IPS-18a (cell line): ENCODE measurements at regions not wholly inside any gene's neighbourhood (a gene's known extent, or its start where the extent isn't known, plus 50 kb on each side); places are given as distances from the start of the nearest gene placed in this dataset.

Experiments
- H3K27ac ChIP-seq: one replicate; pipeline ENCODE4 v1.5.1; 2013; ENCODE audit warnings: low read length
- H3K27me3 ChIP-seq: one replicate; pipeline ENCODE4 v1.6.1; 2013; ENCODE audit warnings: mild to moderate bottlenecking, low read length; ENCODE audit not compliant: control insufficient read depth, insufficient read depth
- H3K36me3 ChIP-seq: one replicate; pipeline ENCODE4 v1.6.1; 2013; ENCODE audit warnings: low read depth, low read length; ENCODE audit not compliant: control insufficient read depth
- H3K4me1 ChIP-seq: one replicate; pipeline ENCODE4 v1.6.1; 2013; ENCODE audit warnings: low read depth, low read length; ENCODE audit not compliant: control insufficient read depth
- H3K4me3 ChIP-seq: one replicate; pipeline ENCODE4 v1.5.1; 2013; ENCODE audit warnings: low read length
- H3K9ac ChIP-seq: one replicate; pipeline ENCODE4 v1.6.1; 2013; ENCODE audit warnings: mild to moderate bottlenecking, low read length, moderate library complexity
- H3K9me3 ChIP-seq: one replicate; pipeline ENCODE4 v1.6.1; 2013; ENCODE audit warnings: low read depth, low read length; ENCODE audit not compliant: control insufficient read depth

GRCh38 chr4:3826247-3827172, 60.3 kb downstream of the ADRA2C start:
- no peaks in the 10 kb centered on the region for H3K9me3 ChIP-seq
- no peaks in the 10 kb centered on the region for H3K36me3 ChIP-seq
- H3K4me3 ChIP-seq, result no peak overlapping the region
- no peak overlapping the region for H3K9ac ChIP-seq
- peaks cover 7% of the 10 kb centered on the region for H3K27me3 ChIP-seq
- peaks cover 12% of the 10 kb centered on the region for H3K4me1 ChIP-seq
- H3K27ac ChIP-seq, result no peak overlapping the region

- Histone ChIP-seq H3K36me3 (no peaks in the 10 kb centered on the region), H3K9ac (no peak overlapping the region), H3K4me1 (peaks cover 12% of the 10 kb centered on the region), H3K27me3 (peaks cover 7% of the 10 kb centered on the region), H3K9me3 (no peaks in the 10 kb centered on the region), H3K4me3 (no peak overlapping the region), H3K27ac (no peak overlapping the region)
These were observed 61.7 kb downstream of the ADRA2C start for GRCh38 chr4:3827616-3828492.

GRCh38 chr4:3828546-3828945, 62.4 kb downstream of the ADRA2C start:
- no peak overlapping the region for H3K9ac ChIP-seq

GRCh38 chr4:3829211-3829955, 63.2 kb downstream of the ADRA2C start:
- H3K9ac ChIP-seq, result no peak overlapping the region
- no peak overlapping the region for H3K27ac ChIP-seq
- no peak overlapping the region for H3K4me3 ChIP-seq
- H3K4me1 ChIP-seq, result peaks cover 13% of the 10 kb centered on the region
- no peaks in the 10 kb centered on the region for H3K9me3 ChIP-seq
- H3K36me3 ChIP-seq, result no peaks in the 10 kb centered on the region
- peaks cover 8% of the 10 kb centered on the region for H3K27me3 ChIP-seq

More at GRCh38 chr4:3828546-3828945, 62.4 kb downstream of the ADRA2C start:
- Histone ChIP-seq H3K27me3 (peaks cover 7% of the 10 kb centered on the region), H3K36me3 (no peaks in the 10 kb centered on the region), H3K4me1 (peaks cover 12% of the 10 kb centered on the region), H3K4me3 (no peak overlapping the region), H3K27ac (no peak overlapping the region), H3K9me3 (no peaks in the 10 kb centered on the region)

GRCh38 chr4:3829956-3830773, 64.0 kb downstream of the ADRA2C start:
- Histone ChIP-seq H3K4me3 (no peak overlapping the region), H3K36me3 (no peaks in the 10 kb centered on the region), H3K4me1 (peaks cover 20% of the 10 kb centered on the region), H3K27ac (no peak overlapping the region), H3K9ac (no peak overlapping the region), H3K27me3 (peaks cover 16% of the 10 kb centered on the region), H3K9me3 (no peaks in the 10 kb centered on the region)

- Histone ChIP-seq H3K4me1 (peaks cover 28% of the 10 kb centered on the region), H3K9me3 (no peaks in the 10 kb centered on the region), H3K36me3 (no peaks in the 10 kb centered on the region), H3K27ac (no peak overlapping the region), H3K27me3 (peaks cover 23% of the 10 kb centered on the region), H3K4me3 (no peak overlapping the region), H3K9ac (no peak overlapping the region)
These were observed 64.8 kb downstream of the ADRA2C start for GRCh38 chr4:3830774-3831528.

- Histone ChIP-seq H3K27ac (no peak overlapping the region), H3K4me1 (peaks cover 32% of the 10 kb centered on the region), H3K27me3 (peaks cover 27% of the 10 kb centered on the region), H3K9ac (no peak overlapping the region), H3K36me3 (no peaks in the 10 kb centered on the region), H3K9me3 (no peaks in the 10 kb centered on the region), H3K4me3 (no peak overlapping the region)
These were observed 65.5 kb downstream of the ADRA2C start for GRCh38 chr4:3831529-3832150.

GRCh38 chr4:3832536-3833220, 66.5 kb downstream of the ADRA2C start:
- H3K9ac ChIP-seq, result no peak overlapping the region

GRCh38 chr4:3833326-3833989, 67.3 kb downstream of the ADRA2C start:
- peaks cover 32% of the 10 kb centered on the region for H3K4me1 ChIP-seq
- no peaks in the 10 kb centered on the region for H3K36me3 ChIP-seq
- H3K27ac ChIP-seq, result no peak overlapping the region
- no peak overlapping the region for H3K4me3 ChIP-seq
- no peaks in the 10 kb centered on the region for H3K9me3 ChIP-seq
- no peak overlapping the region for H3K9ac ChIP-seq
- peaks cover 27% of the 10 kb centered on the region for H3K27me3 ChIP-seq

More at GRCh38 chr4:3832536-3833220, 66.5 kb downstream of the ADRA2C start:
- peaks cover 32% of the 10 kb centered on the region for H3K4me1 ChIP-seq
- peaks cover 27% of the 10 kb centered on the region for H3K27me3 ChIP-seq
- no peaks in the 10 kb centered on the region for H3K36me3 ChIP-seq
- no peak overlapping the region for H3K4me3 ChIP-seq
- H3K27ac ChIP-seq, result no peak overlapping the region
- H3K9me3 ChIP-seq, result no peaks in the 10 kb centered on the region
